ENCODE measurements at regions not wholly inside any gene's neighbourhood (a gene's known extent, or its start where the extent isn't known, plus 50 kb on each side); places are given as distances from the start of the nearest gene placed in this dataset.

DNA sequence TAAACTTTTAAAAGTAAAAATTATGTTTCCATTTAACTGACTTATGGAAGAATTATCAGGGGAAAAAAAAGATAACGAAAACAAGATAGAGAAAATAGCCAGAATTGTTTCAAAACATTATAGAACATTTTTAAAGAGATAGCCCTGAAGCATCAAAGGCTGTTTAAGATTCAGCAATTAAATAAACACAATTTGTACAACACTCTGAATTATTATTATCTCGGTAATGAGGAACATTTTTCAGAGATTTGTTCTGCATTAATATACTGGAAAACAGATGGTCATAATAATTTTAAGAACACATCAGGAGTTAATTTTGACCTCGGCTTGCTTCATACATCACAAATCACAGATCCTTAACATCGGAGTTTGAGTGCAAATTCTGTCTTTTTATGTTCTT, 643.8 kb downstream of the SORCS1 start:
- DNase-seq, result no peak

- no peak for DNase-seq
These were observed 645.0 kb downstream of the SORCS1 start for GRCh38 chr10:106519376-106520030.

GRCh38 chr10:106515206-106515790, 649.2 kb downstream of the SORCS1 start:
- DNase-seq, result no peak

DNA sequence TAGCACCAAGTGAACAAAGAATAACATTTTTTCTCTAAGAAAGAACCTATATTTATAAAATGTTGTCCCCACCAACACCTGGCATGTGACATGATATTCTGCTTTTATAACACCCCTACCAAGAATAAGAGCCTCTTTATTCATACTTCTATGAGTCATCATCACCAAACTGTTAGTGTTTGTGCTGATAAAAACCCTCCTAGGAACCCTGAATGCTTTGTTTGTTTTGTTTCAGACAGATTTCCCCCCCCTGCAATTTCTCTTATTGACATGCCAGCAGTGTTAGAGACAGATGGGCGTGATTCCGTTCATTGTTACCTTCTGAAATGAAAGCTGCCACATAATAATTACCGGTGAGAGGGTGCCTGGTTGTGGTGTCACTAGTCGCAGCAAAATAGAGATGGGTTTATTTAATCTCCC, 651.1 kb downstream of the SORCS1 start:
- no peak for DNase-seq

DNA sequence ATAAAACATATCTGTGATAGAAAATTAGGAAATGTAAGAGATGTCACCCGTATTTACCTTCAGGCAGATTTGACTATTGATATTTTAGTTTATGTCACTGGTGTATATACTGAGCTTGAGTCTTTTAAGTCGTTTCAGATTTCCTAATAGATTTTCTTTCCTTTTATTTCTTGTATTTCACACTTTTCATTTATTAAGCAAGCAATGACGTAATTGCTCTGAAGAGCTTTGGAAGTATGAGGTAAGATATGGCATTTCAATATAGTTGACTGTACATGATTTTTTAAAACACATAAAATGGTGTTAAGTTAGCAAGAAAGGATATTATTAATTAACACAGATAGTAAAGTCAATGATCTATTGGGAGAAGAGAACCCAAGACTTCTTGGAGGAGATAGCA, 652.6 kb downstream of the SORCS1 start:
- no peak for DNase-seq

- no peak for DNase-seq
These were observed 655.6 kb downstream of the SORCS1 start for GRCh38 chr10:106508950-106509349.

GRCh38 chr10:106506526-106507283, 657.8 kb downstream of the SORCS1 start:
- DNase-seq, result no peak

- DNase-seq, result no peak
These were observed 660.0 kb downstream of the SORCS1 start for GRCh38 chr10:106504536-106504935.

GRCh38 chr10:106502641-106503040, 661.9 kb downstream of the SORCS1 start:
- DNase-seq, result no peak

GRCh38 chr10:106500925-106501525, 663.5 kb downstream of the SORCS1 start:
- DNase-seq, result no peak

DNA sequence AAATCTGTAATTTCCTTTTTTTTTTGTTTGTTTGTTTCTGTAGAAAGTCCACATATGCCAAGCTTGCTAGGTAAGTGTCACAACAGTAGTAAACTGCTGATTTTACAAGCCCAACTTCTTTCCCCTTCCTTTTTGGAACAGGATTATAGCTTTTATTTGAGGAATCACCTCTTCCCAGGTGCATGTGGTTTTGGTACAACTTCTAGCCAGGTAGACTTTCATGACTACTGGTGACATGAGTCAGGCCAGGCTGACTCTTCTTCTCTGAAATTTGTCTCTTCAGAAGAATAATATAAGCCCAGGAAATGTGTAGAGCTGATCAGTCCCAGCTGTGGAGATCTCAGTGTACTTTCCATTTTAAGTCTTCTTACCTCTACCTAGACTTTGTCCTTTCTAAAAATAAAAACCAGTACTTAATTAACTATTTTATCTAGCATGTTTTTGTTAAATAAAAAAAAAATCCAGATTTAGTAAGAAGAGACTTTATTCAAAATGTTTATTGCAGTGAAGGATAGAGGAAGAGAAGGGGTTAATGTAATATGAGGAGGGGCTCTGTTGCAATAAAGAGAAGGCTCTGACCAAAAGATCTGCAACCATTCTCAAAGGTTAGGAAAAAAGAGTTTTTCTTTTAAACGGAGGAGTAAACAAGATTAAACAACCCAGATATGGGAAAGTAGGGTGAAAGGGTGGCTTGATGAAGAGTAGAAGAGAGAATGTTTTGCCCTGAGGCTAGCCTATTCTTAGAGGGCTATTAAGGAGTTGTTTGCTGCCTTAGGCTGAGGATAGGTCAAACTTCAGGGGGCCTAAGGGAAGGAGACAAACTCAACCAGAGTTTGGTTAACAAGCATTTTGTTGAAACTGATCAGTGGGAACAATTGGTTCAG, 664.2 kb downstream of the SORCS1 start:
- no peak for DNase-seq

- no peak for DNase-seq
These were observed 665.1 kb downstream of the SORCS1 start for GRCh38 chr10:106499448-106499847.

DNA sequence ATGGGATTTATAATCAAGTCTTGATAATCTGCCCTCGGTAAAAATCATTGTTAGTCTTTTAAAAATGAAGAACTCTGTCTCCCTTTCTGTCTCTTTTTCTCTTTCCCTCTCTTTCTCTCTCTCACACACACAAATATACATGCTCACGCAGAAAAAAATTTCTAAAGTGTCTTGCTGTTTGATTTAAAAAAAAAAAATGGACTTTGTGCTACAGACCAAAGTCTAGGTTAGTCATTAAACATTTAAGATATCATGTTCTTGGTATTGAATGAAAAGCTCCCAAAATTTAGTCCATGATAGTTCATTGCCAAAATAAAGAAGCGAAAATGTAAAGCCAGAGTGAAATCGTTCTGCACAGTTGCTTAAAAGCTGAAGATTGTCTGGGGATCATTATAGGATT, 665.8 kb downstream of the SORCS1 start:
- no peak for DNase-seq

DNA sequence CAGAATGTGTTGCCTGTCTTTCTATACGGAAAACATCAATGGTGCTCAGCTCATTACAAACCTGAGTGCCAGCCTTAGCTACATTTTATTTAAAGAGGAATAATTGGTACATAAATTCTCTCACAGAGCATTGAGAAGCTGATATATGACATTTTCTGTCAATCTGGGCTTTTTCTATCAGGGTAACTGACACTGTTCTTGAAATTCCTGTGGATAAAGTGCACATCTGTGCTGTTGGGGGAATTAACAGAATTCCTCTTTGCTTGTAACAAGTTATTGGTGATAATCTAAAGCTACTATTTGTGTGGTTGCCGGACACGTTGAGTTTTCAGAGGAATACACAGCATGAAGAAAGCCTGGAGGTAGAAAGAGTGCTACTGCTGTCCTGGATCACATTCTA, 668.6 kb downstream of the SORCS1 start:
- DNase-seq, result no peak

DNA sequence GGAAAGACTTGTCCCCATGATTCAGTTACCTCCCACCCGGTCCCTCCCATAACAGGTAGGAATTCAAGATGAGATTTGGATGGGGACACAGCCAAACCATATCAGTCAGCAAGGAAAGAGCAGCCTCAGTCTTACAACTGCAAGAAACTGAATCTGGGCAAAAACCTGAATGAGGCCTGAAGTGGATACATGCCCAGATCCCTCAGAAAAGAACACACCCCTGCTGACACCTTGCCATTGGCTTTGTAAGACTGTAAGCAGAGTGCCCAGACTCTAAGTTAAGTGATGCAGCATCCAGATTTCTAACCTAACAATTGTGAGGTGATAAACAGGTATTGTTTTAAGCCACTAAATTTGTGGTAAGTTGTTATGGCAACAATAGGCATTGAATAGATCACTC, 670.8 kb downstream of the SORCS1 start:
- no peak for DNase-seq

- no peak for DNase-seq
These were observed 671.3 kb downstream of the SORCS1 start for GRCh38 chr10:106493226-106493625.

GRCh38 chr10:106487726-106488125, 676.8 kb downstream of the SORCS1 start:
- no peak for DNase-seq

DNA sequence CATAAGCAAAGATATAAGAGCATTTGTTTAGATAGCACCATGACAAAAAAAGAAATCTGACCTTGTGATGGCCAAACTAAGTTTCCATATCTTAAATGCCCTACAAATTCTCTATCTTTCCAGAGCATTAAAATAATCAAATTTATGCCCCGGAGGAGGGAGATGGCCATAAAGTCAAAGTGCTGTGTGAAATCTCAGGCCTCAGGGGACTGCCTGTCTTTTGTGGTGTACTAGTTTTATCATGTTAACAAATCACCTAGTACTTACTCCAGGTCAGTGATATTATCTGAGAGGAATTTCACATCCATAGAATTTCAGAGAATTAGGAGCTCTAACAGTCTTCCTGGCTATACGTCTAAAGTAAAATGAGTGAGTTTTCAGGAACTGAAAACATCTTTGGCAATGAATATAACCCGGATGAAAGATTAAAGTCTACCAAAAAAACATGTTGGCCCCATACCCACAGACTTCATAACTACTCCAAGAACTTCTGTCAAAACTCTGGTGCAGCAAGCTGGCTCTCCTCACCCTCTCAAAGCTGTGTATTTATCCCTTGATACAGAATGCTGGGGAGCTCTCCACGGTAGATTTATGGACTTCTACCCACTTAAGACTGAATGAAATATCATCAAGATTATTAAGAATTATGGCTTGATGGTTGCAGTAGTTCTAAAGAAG, 682.8 kb downstream of the SORCS1 start:
- no peak for DNase-seq

DNA sequence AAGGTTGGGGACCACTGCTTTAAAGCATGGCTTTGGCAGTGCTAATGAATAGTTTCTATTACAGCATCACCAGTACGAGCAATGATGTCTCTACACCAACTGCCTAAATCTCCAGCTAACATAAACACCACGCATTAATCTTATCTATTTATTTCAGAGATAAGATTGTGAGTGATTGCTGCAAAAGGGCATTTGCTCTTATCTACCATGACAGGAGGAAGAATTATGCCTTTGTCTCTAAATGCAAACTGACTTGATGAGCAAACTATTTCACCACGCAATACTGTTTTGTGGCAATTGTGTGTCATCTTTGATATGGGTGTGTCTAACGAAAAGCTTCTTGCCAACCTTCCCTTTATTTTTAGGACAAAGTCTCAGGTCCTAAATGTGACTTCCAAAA, 684.9 kb downstream of the SORCS1 start:
- peak; percentile 8 for DNase-seq

DNA sequence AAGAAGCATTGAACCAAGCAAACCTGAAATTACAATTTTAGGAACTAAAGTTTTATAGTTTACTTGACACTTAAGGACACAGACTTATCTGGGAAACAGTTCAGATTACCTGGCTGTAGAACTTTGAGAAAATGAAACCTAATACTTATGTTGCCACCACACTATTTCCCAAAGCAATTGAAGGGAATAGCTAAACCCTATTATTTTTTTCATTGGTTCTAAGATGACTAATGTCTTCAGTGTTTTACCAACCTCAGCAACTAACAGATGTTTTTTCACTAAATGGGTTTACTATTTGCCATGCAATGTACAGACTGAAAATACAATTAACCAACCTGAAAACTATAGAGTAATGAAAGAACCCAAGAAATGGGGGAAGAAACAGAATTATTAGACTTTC, 689.6 kb downstream of the SORCS1 start:
- DNase-seq, result no peak

GRCh38 chr10:106473129-106473685, 691.3 kb downstream of the SORCS1 start:
- DNase-seq, result no peak

DNA sequence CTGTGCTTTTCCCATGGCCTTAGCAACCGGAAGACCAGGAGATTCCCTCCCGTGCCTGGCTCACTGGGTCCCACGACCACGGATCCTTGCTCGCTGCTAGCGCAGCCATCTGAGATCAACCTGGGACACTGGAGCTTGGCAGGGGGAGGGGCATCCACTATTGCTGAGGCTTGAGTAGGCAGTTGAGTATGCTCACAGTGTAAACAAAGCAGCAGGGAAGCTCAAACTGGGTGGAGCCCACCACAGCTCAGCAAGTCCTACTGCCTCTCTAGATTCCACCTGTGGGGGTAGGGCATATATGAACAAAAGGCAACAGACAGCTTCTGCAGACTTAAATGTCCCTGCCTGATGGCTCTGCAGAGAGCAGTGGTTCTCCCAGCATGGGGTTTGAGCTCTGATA, 697.0 kb downstream of the SORCS1 start:
- DNase-seq, result no peak

All from hematopoietic multipotent progenitor cell treated with erythropoietin and hydrocortisone succinate and interleukin-3 and kit ligand, for 4 days (in vitro differentiated cells).